ENCODE measurements at regions not wholly inside any gene's neighbourhood (a gene's known extent, or its start where the extent isn't known, plus 50 kb on each side); places are given as distances from the start of the nearest gene placed in this dataset.

- TF ChIP-seq CTCF (IDR thresholded peaks at IDR 0.05), result no peak
- intact Hi-C loops (cut with DNase I), result no loop called here
- no peak for DNase-seq (ENCODE audit: low spot score in 2 of 2)
- Histone ChIP-seq H3K4me3 (no peak overlapping the region), H3K9me3 (no peaks in the 10 kb centered on the region), H3K36me3 (no peaks in the 10 kb centered on the region), H3K27me3 (no peaks in the 10 kb centered on the region), H3K4me1 (peaks cover 0 to 3% of the 10 kb centered on the region in 2 donors), H3K27ac (no peak overlapping the region)
Measured at GRCh38 chr2:182621810-182622209, 94.2 kb upstream of the DNAJC10 start.

- Histone ChIP-seq H3K27ac (no peak overlapping the region), H3K27me3 (no peaks in the 10 kb centered on the region), H3K4me1 (peaks cover 0 to 3% of the 10 kb centered on the region in 2 donors), H3K9me3 (no peaks in the 10 kb centered on the region), H3K36me3 (no peaks in the 10 kb centered on the region), H3K4me3 (no peak overlapping the region)
- no peak for DNase-seq (ENCODE audit: low spot score in 2 of 2)
- no peak for TF ChIP-seq CTCF (IDR thresholded peaks at IDR 0.05)
- intact Hi-C loops (cut with DNase I), result no loop called here
Measured at GRCh38 chr2:182622231-182622630, 93.8 kb upstream of the DNAJC10 start.

GRCh38 chr2:182625814-182626213, 90.2 kb upstream of the DNAJC10 start:
- Histone ChIP-seq H3K27me3 (no peaks in the 10 kb centered on the region), H3K4me1 (peaks cover 0 to 3% of the 10 kb centered on the region in 2 donors), H3K9me3 (no peaks in the 10 kb centered on the region), H3K4me3 (no peak overlapping the region), H3K27ac (no peak overlapping the region), H3K36me3 (no peaks in the 10 kb centered on the region)
- no peak for DNase-seq (ENCODE audit: low spot score in 2 of 2)
- intact Hi-C loops (cut with DNase I), result no loop called here
- no peak for TF ChIP-seq CTCF (IDR thresholded peaks at IDR 0.05)

GRCh38 chr2:182628916-182629315, 87.1 kb upstream of the DNAJC10 start:
- no peaks in the 10 kb centered on the region for H3K27me3 ChIP-seq
- DNase-seq (ENCODE audit: low spot score in 2 of 2), result no peak
- no peak for TF ChIP-seq CTCF (IDR thresholded peaks at IDR 0.05)
- no peaks in the 10 kb centered on the region for H3K4me1 ChIP-seq
- H3K4me3 ChIP-seq, result no peak overlapping the region
- no peaks in the 10 kb centered on the region for H3K36me3 ChIP-seq
- H3K9me3 ChIP-seq, result no peaks in the 10 kb centered on the region
- intact Hi-C loops (cut with DNase I), result no loop called here
- H3K27ac ChIP-seq, result no peak overlapping the region

- Histone ChIP-seq H3K27me3 (no peaks in the 10 kb centered on the region), H3K9me3 (no peaks in the 10 kb centered on the region), H3K4me1 (no peaks in the 10 kb centered on the region), H3K36me3 (no peaks in the 10 kb centered on the region), H3K4me3 (no peak overlapping the region), H3K27ac (no peak overlapping the region)
- no peak for TF ChIP-seq CTCF (IDR thresholded peaks at IDR 0.05)
- no peak for DNase-seq (ENCODE audit: low spot score in 2 of 2)
- intact Hi-C loops (cut with DNase I), result no loop called here
Measured at GRCh38 chr2:182630207-182630606, 85.8 kb upstream of the DNAJC10 start.

- Histone ChIP-seq H3K27me3 (no peaks in the 10 kb centered on the region), H3K36me3 (no peaks in the 10 kb centered on the region), H3K27ac (no peak overlapping the region), H3K4me1 (no peaks in the 10 kb centered on the region), H3K4me3 (no peak overlapping the region), H3K9me3 (no peaks in the 10 kb centered on the region)
- no peak for DNase-seq (ENCODE audit: low spot score in 2 of 2)
- intact Hi-C loops (cut with DNase I), result no loop called here
- no peak for TF ChIP-seq CTCF (IDR thresholded peaks at IDR 0.05)
Measured at GRCh38 chr2:182631299-182631698, 84.8 kb upstream of the DNAJC10 start.

Measured in ascending aorta (tissue), 2 donors.